Activated CD4-positive, alpha-beta T cell treated with anti-CD3 and anti-CD28 coated beads, Interleukin-2, amount 50 U/mL, for 48 hours (primary cell): ENCODE measurements at regions not wholly inside any gene's neighbourhood (a gene's known extent, or its start where the extent isn't known, plus 50 kb on each side); places are given as distances from the start of the nearest gene placed in this dataset.

Source experiments
- DNase-seq, 2 experiments: peaks; one replicate each; pipeline ENCODE4 v3.0.0-alpha.2; 2020

DNA sequence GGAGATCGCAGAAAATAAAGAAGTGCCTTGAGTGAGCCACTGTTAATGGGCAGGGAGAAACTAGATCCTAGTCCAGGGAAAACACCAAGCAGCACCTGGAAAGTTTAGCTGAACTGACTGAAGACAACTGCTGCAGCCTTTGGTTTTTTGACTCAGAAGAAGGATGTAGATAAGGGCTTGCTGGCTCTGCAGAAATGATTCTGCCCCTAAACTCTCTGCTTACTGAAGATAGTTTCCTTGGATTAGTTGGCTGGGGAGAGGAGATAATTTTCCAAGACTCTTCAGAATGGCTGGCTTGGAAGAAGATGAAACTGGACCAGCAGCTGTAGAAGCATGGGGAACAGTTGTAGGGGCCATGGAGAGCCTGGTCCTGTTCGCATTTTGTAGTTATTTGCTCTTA is 471.8 kb downstream of the KDM4C start:
- DNase-seq: no peak

DNA sequence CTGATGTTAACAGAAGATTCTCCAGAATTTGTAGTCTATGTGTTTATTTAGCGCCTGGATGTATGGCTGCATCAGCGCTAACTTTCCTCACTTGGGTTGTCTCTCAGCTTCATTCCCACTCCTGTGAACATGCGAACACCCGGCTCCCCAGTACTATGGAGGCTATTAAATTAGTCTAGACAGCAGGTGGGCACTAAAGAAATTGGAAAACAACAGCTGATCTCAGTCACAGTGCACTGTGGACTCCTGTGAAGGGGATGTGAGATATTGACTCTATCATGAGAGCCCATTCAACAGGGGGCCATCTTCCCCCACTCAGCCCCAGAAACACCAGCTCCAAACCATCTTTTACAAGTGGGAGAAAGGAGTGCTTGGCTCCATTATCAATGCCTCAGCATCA is 471.0 kb downstream of the KDM4C start:
- DNase-seq: no peak

DNA sequence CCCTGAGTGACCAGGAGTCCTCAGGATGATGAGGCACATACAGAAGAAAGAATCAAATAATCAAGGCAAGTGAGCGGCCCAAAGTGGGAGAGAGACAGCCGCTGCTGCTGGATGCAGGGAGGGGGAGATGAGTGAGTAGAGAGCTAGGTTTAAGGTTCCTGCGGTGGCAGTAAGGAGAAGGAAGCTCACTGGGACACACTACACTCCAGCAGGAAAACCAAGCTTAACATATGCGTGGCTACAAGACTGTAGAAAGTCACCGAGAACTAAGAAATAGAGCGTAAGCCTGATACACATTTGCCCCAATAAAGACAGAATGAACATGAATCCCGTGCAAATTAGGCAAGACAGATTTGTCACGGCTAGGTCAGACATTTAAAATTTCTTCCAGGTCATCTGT is 470.2 kb downstream of the KDM4C start:
- DNase-seq: no peak

DNA sequence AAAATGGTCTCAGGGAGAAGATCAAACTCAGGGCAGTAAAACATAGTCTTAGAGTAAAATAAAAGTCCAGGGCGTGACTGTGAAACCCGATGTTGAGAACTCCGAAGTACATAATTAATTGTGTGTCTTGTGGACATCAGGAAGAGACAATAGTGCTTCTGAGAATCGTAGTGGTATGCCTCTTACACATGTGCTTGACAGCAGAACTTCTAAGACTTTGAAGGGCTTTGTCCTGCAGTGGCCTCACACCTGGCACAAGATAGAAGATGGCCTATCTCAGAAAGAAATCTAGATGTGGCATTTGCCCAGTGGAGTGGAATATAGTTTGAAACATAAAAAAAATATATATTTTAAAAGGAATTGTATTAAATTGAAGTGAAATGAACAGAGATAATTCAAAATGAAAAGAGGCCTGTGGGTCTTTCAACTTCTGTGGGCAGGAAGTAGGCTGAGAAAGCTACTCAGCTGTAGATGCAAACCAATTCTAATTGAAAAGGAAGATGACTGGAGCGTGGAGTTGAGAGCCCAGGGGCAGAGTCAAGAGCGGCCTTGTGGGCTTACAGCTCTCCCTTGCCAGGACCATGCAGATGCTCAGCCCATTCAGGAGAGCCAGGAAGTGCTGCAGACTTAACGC is 468.4 kb downstream of the KDM4C start:
- no peak for DNase-seq
